GDM1 (cell line): ENCODE measurements at regions not wholly inside any gene's neighbourhood (a gene's known extent, or its start where the extent isn't known, plus 50 kb on each side); places are given as distances from the start of the nearest gene placed in this dataset.

ENCODE experiments used
- DNase-seq: peaks from one replicate; lab custom pipeline; 2025; lab: John Stamatoyannopoulos, UW

- no peak for DNase-seq
Observed at GRCh38 chr6:168968228-168968627, 285.4 kb downstream of the THBS2 start.

- no peak for DNase-seq
Observed at GRCh38 chr6:168967281-168967925, 286.2 kb downstream of the THBS2 start.

DNA sequence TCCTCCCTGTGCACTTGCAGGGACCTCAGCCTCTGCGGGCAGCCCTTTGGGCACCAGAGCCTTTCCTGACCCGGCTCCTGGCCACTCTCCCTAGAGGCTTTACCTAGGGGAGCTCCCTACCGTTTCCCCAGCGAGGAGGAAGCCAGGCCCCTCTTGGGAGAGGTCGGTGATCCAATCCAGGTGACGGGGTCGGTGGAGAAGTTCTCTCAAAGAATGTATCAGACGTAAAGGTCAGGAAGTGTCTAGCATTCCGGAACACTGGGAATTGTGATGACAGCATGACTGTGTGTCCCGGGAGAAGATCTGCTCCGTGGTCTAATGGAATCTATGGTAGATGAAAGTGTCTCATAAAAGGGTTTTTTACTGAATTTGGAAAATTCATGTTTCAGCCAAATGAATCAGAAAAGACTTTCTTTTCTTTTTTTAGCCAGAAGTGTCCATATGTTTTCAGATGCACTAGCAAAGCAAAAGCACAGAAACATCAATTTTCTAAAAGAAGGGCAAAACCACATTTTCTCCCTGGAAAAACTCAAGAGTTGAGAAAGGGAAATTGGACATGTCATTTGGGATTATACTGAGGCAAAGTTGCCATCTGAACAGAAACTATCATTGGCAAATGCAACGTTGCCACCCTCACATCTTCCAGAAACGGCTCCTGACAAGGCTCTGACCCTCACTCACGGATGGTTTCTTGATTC, 289.4 kb downstream of the THBS2 start:
- no peak for DNase-seq

GRCh38 chr6:168962886-168963285, 290.8 kb downstream of the THBS2 start:
- DNase-seq, result no peak

- no peak for DNase-seq
Observed at GRCh38 chr6:168961264-168961656, 292.4 kb downstream of the THBS2 start.

GRCh38 chr6:168960551-168961263, 292.9 kb downstream of the THBS2 start:
- no peak for DNase-seq

DNA sequence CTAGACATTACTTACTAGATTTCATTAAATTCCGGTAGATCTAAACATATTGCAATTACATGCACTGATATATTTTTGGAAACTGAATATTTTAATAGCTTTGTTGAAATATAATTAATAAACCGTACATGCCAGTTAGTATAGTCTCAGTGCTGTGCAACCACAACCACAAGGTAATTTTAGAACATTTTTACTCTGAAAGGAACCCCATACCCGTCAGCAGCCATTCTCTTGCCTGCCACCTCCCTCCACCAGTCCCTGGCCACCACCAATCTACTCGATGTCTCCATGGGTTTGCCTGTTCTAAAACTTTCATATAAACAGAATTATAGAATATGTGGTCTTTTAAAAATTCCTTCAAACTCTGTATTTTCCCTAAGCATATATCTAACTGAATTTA, 293.9 kb downstream of the THBS2 start:
- no peak for DNase-seq

GRCh38 chr6:168956884-168957730, 296.5 kb downstream of the THBS2 start:
- DNase-seq, result no peak

DNA sequence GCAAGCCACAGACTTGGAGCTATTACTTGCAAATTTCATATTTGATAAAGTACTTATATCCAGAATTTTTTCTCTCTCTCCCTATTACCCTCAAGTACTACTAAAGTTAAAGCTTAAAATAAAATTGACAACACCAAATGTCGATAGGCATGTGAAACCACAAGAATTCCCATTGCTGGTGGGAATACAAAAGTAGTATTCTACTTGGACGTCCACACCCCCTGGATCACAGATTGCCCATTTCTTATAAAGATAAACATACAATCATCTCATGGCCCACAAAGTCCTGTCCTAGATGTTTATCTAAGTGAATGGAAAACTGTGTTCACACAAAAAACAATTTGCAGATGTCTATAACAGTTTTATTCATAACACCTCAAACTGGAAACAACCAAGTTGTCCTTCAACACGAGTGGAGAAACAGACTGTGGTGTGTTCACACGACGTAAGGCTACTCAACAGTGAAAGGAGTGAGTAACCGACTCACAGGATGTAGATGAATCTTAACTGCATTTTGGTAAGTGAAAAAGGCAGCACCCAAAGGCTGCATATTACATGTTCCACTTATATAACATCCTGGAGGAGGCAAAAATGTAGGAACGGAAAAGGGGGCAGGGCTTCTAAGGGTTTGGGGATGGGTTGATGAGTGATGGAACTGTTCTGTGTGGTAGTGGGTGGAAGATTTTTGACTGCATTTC, 297.4 kb downstream of the THBS2 start:
- DNase-seq, result no peak

- no peak for DNase-seq
Observed at GRCh38 chr6:168953461-168953860, 300.2 kb downstream of the THBS2 start.

DNA sequence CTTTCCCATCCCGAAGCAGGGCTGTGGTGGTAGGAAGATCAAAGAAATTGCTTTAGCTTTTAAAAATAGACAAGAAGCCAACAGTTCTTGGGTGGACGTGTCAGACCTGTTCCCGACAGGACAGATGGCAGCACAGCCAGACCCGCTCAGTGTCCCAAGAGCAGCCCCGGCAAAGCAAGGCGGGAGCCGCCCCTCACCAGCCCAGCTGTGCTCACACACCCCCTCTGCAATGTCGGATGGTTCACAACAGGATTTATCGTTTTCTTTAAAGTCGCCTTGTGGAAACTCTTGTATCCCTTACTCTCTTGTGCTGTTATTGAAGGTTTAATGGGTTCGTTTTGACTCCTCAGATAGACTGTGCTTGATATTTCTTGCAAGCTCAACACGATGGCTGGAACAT, 302.4 kb downstream of the THBS2 start:
- no peak for DNase-seq

- no peak for DNase-seq
Observed at GRCh38 chr6:168950858-168951214, 302.8 kb downstream of the THBS2 start.

GRCh38 chr6:168949981-168950857, 303.4 kb downstream of the THBS2 start:
- DNase-seq, result no peak

DNA sequence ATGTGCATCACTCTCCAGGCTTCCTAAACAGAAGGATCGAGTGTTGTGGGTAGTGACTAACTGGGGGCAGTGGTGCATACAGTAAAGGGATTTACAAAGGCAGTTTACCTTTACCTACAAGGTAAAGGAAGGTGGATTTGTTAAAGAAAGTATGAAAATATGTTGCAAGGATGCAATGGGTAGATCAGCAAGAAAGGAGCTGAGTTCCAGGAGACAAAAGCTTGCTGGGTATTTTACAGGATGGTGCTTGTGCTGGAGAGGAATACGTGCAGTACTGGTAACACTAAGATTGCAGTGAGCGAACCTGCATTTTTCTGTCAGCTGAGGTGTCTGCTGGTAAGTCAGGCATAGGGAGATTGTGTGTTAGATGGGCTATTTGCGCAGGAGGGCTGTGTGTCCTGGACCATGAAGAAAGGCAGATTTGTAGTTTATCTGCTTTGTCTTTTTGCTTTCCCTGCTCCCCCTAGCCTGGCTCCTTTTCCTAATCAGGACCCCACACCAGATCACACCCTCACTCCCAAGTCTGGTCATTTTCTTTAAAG, 304.6 kb downstream of the THBS2 start:
- DNase-seq, result no peak

GRCh38 chr6:168948002-168948401, 305.6 kb downstream of the THBS2 start:
- no peak for DNase-seq

DNA sequence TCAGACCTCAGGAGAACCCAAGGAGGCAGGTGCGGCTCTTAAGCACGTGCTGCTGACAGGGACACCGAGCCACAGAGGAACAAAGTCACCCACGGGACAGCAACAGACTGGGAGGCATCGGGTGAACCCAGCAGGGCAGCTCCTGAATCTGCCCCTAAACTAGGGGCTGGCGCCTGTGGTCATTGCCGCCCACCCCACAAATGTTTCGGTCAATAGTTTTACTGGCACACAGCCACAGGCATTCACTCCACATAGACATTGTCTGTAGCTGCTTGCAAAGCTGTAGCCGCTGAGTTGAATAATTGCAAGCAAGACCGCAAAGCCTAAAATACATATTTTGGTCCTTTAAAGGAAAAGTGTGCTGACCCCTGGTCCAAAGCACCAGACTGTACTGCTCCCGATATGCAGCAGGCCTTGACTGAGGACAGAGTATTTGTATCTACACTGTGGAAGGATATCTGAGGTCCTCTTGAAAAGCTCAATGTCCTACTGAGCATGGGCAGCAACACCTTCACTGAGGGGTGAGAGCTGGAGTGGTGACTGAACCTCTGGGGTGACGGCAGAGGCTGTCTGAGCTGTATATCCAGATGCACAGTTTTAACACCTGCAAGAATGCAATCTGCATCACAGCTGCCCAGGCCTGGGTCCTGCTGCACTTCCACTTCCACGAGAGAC, 310.3 kb downstream of the THBS2 start:
- no peak for DNase-seq

DNA sequence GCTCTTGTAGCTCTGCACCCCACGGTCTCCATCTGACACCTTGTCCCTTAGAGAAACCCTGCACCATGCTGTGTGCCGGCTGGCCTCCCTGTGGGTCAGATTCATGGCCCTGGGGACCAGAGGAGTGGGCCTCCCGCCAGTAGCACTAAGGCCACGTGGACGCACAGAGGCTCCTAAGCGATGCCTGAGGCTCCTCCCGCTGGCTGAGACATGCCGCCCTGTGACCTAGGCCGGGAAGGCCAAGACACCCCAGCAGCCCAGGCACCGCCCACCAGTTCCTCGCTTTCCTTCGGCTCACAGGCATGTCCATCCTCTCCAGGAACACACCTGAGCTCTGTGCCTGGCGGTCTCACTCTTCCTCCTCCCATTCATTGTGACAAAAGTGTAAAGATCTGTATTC, 311.0 kb downstream of the THBS2 start:
- DNase-seq, result no peak

DNA sequence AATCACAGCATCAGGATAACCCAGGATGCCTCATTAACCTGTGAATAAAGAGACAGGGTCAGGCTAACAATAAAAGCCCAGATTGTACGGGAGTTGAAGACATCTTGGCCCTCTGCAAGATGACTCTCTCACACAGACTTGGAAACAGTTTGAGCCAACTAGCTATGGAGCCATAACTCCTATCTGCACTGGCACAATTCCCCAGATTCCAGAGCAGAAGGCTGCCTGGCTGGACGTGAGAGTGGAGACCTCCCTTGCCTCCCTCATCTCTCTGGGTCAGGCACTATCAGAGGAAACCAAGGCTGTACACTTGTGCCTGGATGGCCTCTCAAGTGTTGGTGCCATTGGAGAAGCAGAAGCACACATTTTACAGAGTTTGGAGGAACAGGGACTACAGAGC, 312.6 kb downstream of the THBS2 start:
- DNase-seq, result no peak

DNA sequence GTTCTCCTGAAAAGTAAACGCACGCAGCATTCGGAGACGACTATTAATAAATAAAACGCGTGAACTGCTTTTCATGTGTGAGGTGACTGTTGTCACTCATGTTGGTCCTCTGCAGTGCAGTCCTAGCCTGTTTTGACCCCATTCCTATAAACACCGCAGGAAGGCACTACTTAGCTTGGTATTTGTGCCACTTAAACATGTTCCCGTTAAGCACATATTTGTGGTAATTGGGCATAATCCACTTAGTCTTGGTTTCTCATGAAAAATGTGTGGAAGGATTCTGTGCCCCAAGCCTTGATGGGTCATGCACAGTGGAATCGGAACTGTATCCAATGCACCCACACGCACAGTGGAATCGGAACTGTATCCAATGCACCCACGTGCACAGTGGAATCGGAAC, 313.9 kb downstream of the THBS2 start:
- DNase-seq, result no peak

DNA sequence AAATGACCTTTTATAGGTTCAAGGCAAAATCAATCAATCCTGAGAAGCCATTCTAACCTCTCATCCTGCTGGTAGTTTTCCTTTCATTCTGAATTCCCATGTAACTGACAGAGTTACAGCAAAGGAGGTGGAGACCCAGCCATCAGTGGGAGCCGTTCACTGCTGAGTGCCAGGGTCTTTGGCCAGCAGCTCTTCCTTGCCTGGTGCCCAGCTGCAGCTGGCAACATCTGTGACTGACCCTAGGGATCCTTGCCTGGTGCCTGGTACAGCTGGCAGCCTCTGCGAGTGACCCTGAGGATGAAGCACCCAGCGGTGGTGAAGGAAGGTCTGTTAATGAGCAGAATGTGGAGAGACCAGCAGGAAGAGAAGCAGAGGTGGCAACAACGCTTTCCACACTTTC, 314.6 kb downstream of the THBS2 start:
- no peak for DNase-seq
